ENCODE measurements at regions not wholly inside any gene's neighbourhood (a gene's known extent, or its start where the extent isn't known, plus 50 kb on each side); places are given as distances from the start of the nearest gene placed in this dataset.

- no peaks in the 10 kb centered on the region for H3K36me3 ChIP-seq (ENCODE audit: insufficient read depth, low read length)
- CTCF ChIA-PET: no interaction called here
- H3K4me1 Mint-ChIP-seq (ENCODE audit: low read depth): no peaks in the 10 kb centered on the region
- H3K4me3 ChIP-seq (ENCODE audit: low read length): no peak overlapping the region
- no peak for TF ChIP-seq CTCF (IDR thresholded peaks at IDR 0.05)
- H3K9me3 ChIP-seq (ENCODE audit: control insufficient read depth in 1 of 2, insufficient read depth in 1 of 2, low read length in 2 of 2): no peaks in the 10 kb centered on the region
- POLR2A ChIA-PET: no interaction called here
- H3K4me1 ChIP-seq (ENCODE audit: insufficient read depth, low read length): no peaks in the 10 kb centered on the region
- no peaks in the 10 kb centered on the region for H3K36me3 Mint-ChIP-seq (ENCODE audit: low read depth)
- intact Hi-C loops (cut with DNase I, micrococcal nuclease): loop anchor here in 1 of 2 experiments (10.0 kb wide), 1 partner anchor 450 kb away; no protein-coding TSS in a partner anchor
- no peak overlapping the region for H3K4me3 Mint-ChIP-seq
- H3K27ac Mint-ChIP-seq: no peak overlapping the region
- no peaks in the 10 kb centered on the region for H3K27me3 ChIP-seq (ENCODE audit: control insufficient read depth in 1 of 2, insufficient read depth in 2 of 2, low read length in 2 of 2)
- H3K27ac ChIP-seq (ENCODE audit: low read depth in 1 of 2, low read length in 2 of 2): no peak overlapping the region
- H3K9me3 Mint-ChIP-seq: no peaks in the 10 kb centered on the region
- no peaks in the 10 kb centered on the region for H3K27me3 Mint-ChIP-seq
- DNase-seq (no peak), ATAC-seq (ENCODE audit: poor library complexity) (no peak)
These were observed 93.2 kb upstream of the ZNF438 start for GRCh38 chr10:31124852-31125251.

GRCh38 chr10:31125789-31126188 lies 94.1 kb upstream of the ZNF438 start:
- no peak overlapping the region for H3K4me3 ChIP-seq (ENCODE audit: low read length)
- no peaks in the 10 kb centered on the region for H3K27me3 ChIP-seq (ENCODE audit: control insufficient read depth in 1 of 2, insufficient read depth in 2 of 2, low read length in 2 of 2)
- DNase-seq: no peak
- no peaks in the 10 kb centered on the region for H3K36me3 ChIP-seq (ENCODE audit: insufficient read depth, low read length)
- Mint-ChIP-seq H3K36me3 (ENCODE audit: low read depth) (no peaks in the 10 kb centered on the region), H3K4me3 (no peak overlapping the region), H3K4me1 (ENCODE audit: low read depth) (no peaks in the 10 kb centered on the region), H3K27ac (no peak overlapping the region), H3K27me3 (no peaks in the 10 kb centered on the region), H3K9me3 (no peaks in the 10 kb centered on the region)
- CTCF ChIA-PET: no interaction called here
- no peak overlapping the region for H3K27ac ChIP-seq (ENCODE audit: low read depth in 1 of 2, low read length in 2 of 2)
- TF ChIP-seq CTCF (IDR thresholded peaks at IDR 0.05): no peak
- no peaks in the 10 kb centered on the region for H3K9me3 ChIP-seq (ENCODE audit: control insufficient read depth in 1 of 2, insufficient read depth in 1 of 2, low read length in 2 of 2)
- POLR2A ChIA-PET: no interaction called here
- intact Hi-C loops (cut with DNase I, micrococcal nuclease): loop anchor here in 1 of 2 experiments (10.0 kb wide), 1 partner anchor 451 kb away; no protein-coding TSS in a partner anchor
- no peaks in the 10 kb centered on the region for H3K4me1 ChIP-seq (ENCODE audit: insufficient read depth, low read length)
- no peak for ATAC-seq (ENCODE audit: poor library complexity)

GRCh38 chr10:31126593-31126992 lies 94.9 kb upstream of the ZNF438 start:
- Mint-ChIP-seq H3K4me1 (ENCODE audit: low read depth) (no peaks in the 10 kb centered on the region), H3K27ac (no peak overlapping the region), H3K36me3 (ENCODE audit: low read depth) (no peaks in the 10 kb centered on the region), H3K9me3 (no peaks in the 10 kb centered on the region), H3K27me3 (no peaks in the 10 kb centered on the region), H3K4me3 (no peak overlapping the region)
- no peak for TF ChIP-seq CTCF (IDR thresholded peaks at IDR 0.05)
- H3K9me3 ChIP-seq (ENCODE audit: control insufficient read depth in 1 of 2, insufficient read depth in 1 of 2, low read length in 2 of 2): no peaks in the 10 kb centered on the region
- ATAC-seq (ENCODE audit: poor library complexity) (no peak), DNase-seq (no peak)
- no peaks in the 10 kb centered on the region for H3K36me3 ChIP-seq (ENCODE audit: insufficient read depth, low read length)
- POLR2A ChIA-PET: no interaction called here
- CTCF ChIA-PET: no interaction called here
- intact Hi-C loops (cut with DNase I, micrococcal nuclease): loop anchor here in 1 of 2 experiments (10.0 kb wide), 1 partner anchor 452 kb away; no protein-coding TSS in a partner anchor
- H3K27me3 ChIP-seq (ENCODE audit: control insufficient read depth in 1 of 2, insufficient read depth in 2 of 2, low read length in 2 of 2): no peaks in the 10 kb centered on the region
- no peaks in the 10 kb centered on the region for H3K4me1 ChIP-seq (ENCODE audit: insufficient read depth, low read length)
- no peak overlapping the region for H3K27ac ChIP-seq (ENCODE audit: low read depth in 1 of 2, low read length in 2 of 2)
- H3K4me3 ChIP-seq (ENCODE audit: low read length): no peak overlapping the region
